ENCODE measurements at regions not wholly inside any gene's neighbourhood (a gene's known extent, or its start where the extent isn't known, plus 50 kb on each side); places are given as distances from the start of the nearest gene placed in this dataset.

- DNase-seq: no peak
Observed at GRCh38 chr15:46735115-46735514, 982.2 kb upstream of the SEMA6D start.

- no peak for DNase-seq
Observed at GRCh38 chr15:46751303-46751702, 966.0 kb upstream of the SEMA6D start.

- no peak for DNase-seq
Observed at GRCh38 chr15:46753946-46754345, 963.4 kb upstream of the SEMA6D start.

GRCh38 chr15:46763091-46763490 lies 954.2 kb upstream of the SEMA6D start:
- no peak for DNase-seq

GRCh38 chr15:46764851-46765250 lies 952.5 kb upstream of the SEMA6D start:
- no peak for DNase-seq

GRCh38 chr15:46766021-46766420 lies 951.3 kb upstream of the SEMA6D start:
- DNase-seq: no peak

- no peak for DNase-seq
Observed at GRCh38 chr15:46768287-46768686, 949.0 kb upstream of the SEMA6D start.

GRCh38 chr15:46773016-46773415 lies 944.3 kb upstream of the SEMA6D start:
- DNase-seq: no peak

GRCh38 chr15:46778876-46779275 lies 938.4 kb upstream of the SEMA6D start:
- DNase-seq: no peak

- DNase-seq: no peak
Observed at GRCh38 chr15:46786590-46787285, 930.6 kb upstream of the SEMA6D start.

GRCh38 chr15:46795685-46796084 lies 921.6 kb upstream of the SEMA6D start:
- DNase-seq: no peak

GRCh38 chr15:46808834-46809233 lies 908.5 kb upstream of the SEMA6D start:
- DNase-seq: no peak

GRCh38 chr15:46815240-46815639 lies 902.1 kb upstream of the SEMA6D start:
- DNase-seq: no peak

- peak; percentile 57 for DNase-seq
Observed at GRCh38 chr15:46815765-46816164, 901.5 kb upstream of the SEMA6D start.

GRCh38 chr15:46848704-46849103 lies 868.6 kb upstream of the SEMA6D start:
- no peak for DNase-seq

- no peak for DNase-seq
Observed at GRCh38 chr15:46853600-46853999, 863.7 kb upstream of the SEMA6D start.

GRCh38 chr15:46854564-46854963 lies 862.7 kb upstream of the SEMA6D start:
- DNase-seq: no peak

- DNase-seq: no peak
Observed at GRCh38 chr15:46855388-46855787, 861.9 kb upstream of the SEMA6D start.

GRCh38 chr15:46856839-46857502 lies 860.3 kb upstream of the SEMA6D start:
- no peak for DNase-seq

- no peak for DNase-seq
Observed at GRCh38 chr15:46858150-46858549, 859.2 kb upstream of the SEMA6D start.

- DNase-seq: no peak
Observed at GRCh38 chr15:46861796-46862195, 855.5 kb upstream of the SEMA6D start.

- no peak for DNase-seq
Observed at GRCh38 chr15:46865155-46865554, 852.1 kb upstream of the SEMA6D start.

- DNase-seq: no peak
Observed at GRCh38 chr15:46872286-46872980, 844.9 kb upstream of the SEMA6D start.

- no peak for DNase-seq
Observed at GRCh38 chr15:46872981-46873330, 844.3 kb upstream of the SEMA6D start.
